ENCODE measurements at regions not wholly inside any gene's neighbourhood (a gene's known extent, or its start where the extent isn't known, plus 50 kb on each side); places are given as distances from the start of the nearest gene placed in this dataset.
"Not testable (repeated sequence)": the region's sequence is repeated elsewhere in the genome, so short reads cannot be mapped to it uniquely, and the experiment has no call there.

DNA sequence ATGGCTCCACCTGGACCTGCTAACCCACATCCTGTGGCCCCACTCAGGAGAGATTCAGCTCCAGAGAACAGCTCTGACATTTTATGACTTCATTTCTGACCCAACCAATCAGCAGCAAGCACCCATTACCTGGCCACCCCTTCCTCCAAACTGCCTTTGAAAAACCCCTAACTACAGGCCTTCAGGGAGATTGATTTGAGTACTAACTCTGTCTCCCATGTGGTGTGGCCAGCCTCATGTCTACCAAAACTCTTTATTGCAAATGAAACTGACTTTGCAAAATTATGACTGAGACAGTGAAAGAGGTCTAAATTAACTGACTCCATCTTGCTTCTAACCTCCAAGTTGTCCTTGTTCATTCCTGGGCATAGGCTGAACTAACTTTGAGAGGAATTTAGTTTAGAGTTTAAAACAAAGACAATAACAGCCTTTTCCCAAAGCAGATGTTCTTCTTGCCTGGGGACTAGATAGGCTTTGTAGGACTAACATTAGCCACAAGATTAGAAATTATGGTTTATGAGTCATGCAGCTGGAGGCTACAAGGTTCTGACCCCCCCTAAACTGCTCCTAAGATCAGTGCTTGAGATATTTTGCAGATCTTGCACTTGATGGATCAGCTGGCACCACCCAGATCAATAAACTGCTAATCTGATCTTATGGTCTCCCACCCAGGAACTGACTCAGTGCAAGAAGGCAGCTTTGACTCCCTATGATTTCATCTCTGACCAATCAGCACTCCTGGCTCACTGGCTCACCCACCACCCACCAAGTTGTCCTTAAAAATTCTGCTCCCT is 508.2 kb downstream of the RPIA start:
- not testable (repeated sequence) for DNase-seq (ENCODE audit: low read depth in 4 of 4, low spot score in 3 of 4)

DNA sequence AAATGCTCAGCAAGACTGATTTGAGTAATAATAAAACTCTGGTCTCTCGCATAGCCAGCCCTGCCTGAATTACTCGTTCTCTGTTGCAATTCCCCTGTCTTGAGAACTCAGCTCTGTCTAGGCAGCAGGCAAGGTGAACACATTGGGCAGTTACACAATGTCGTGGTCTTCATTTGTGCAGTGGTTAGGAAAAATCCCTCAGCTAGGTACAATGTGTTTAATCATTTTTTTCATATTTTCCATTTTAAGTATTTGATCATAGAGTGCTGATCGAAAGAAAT is 508.7 kb downstream of the RPIA start:
- not testable (repeated sequence) for DNase-seq (ENCODE audit: low read depth in 4 of 4, low spot score in 3 of 4)

- not testable (repeated sequence) for DNase-seq (ENCODE audit: low read depth in 4 of 4, low spot score in 3 of 4)
Measured at GRCh38 chr2:89202518-89202917, 511.0 kb downstream of the RPIA start.

DNA sequence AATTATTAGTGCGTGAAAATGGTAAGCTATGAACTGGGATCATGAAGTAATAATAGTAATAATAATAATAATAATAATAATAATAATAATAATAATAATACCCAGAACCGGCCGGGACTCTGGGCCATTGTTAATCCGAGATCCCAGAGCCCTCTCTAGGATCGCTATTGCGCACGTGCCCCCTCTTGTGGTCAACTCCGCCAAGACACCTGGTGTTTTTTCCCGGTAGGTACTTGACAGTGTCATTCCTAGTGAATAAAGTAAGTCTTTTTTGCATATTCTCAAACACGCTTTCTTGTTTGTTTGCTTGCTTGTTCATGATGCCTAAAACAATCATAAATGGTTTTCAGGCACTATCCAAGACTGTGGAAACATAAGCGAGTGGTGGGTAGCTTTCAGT is 513.7 kb downstream of the RPIA start:
- peak in 2 of 4 donors; percentile 1 for DNase-seq (ENCODE audit: low read depth in 4 of 4, low spot score in 3 of 4)

DNA sequence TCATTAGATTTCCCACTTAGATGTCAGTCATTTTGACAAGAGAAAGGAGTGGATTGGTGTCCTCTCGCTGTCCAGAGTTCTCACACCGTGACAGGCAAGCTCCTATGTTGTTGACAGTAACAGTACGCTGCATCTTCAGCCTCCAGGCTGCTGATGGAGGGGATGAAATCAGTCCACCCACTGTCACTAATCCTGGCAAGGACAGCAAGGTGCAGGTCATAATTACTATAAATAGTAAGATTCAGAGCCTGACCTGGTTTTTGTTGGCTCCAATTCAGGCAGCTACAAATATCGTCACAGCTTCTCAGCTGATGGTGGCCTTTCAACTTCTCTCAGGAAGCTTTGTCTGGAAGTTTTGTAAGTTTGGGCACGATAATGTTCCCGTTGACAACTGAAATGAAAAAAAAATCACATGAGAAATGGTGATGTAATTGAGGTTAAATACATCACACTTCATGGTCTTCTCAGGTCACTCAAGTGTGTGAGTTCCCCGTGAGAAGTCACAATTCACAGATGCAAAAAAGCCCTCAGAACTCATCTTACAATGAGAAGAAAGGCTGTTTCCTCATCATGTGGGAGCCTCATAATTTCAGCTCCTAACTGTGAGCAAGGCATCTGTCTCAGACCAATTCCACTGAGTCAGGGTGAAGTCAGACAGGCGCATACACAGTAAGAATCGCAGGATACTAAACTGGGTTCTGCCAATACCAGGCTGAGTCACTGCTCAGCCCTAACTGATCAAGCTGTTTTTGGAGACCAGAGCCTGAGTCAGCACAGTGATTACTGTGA is 516.9 kb downstream of the RPIA start:
- DNase-seq (ENCODE audit: low read depth in 4 of 4, low spot score in 3 of 4): not testable (repeated sequence)

GRCh38 chr2:89213151-89213550 is 521.7 kb downstream of the RPIA start:
- not testable (repeated sequence) for DNase-seq (ENCODE audit: low read depth in 4 of 4, low spot score in 3 of 4)

DNA sequence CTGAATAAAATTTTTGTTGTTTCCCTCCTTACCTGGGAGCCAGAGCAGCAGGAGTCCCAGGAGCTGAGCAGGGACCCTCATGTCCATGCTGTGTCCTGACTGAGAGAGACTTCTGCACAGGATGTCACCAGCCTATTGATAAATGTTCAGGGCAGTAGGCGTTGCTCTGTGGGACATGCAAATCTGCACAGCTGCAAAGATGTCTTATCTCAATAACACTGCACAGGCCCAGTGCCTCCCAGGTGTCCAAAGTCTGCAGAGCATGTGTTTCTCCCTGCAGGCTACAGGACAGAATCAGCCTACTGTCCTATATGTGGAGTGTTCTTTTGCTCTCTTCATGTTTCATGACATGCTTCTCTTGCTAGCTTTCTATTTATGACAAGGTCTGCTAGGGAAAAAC is 522.3 kb downstream of the RPIA start:
- not testable (repeated sequence) for DNase-seq (ENCODE audit: low read depth in 4 of 4, low spot score in 3 of 4)

DNA sequence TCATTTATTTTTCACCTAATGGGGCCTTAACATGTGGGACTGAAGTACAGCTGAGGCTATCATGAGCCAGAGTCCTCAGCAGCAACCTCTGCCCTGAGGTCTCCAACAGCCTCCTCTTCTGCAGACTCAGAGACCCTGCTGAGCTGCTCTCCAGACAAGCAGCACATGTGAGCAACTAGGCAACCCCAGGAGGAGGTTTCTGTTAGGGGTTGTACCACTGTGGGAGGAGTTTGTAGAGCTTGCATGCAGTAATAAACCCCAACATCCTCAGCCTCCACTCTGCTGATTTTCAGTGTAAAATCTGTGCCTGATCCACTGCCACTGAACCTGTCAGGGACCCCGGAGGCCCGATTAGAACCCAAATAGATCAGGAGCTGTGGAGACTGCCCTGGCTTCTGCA is 530.0 kb downstream of the RPIA start:
- not testable (repeated sequence) for DNase-seq (ENCODE audit: low read depth in 4 of 4, low spot score in 3 of 4)

GRCh38 chr2:89222063-89222732 is 530.7 kb downstream of the RPIA start:
- not testable (repeated sequence) for DNase-seq (ENCODE audit: low read depth in 4 of 4, low spot score in 3 of 4)

DNA sequence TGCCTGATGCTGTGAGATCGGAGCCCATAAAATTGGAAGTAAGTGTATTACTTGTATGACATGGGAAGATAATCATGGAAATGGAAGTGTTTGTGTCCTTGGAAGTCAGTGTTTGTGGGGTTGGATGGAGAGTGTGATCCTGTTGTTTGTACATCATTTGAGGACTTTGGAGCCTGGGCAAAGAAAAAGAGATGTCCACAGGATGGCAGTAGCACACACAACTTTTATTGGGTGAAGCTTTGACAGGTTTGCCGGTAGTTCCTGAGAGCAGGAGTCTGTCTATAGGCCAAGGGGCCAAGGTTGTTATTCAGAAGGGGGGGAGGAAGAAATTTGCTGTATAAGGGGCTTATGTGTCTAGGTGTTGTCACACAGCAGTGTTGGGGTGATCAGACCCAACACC is 533.3 kb downstream of the RPIA start:
- DNase-seq (ENCODE audit: low read depth in 4 of 4, low spot score in 3 of 4): not testable (repeated sequence)

- not testable (repeated sequence) for DNase-seq (ENCODE audit: low read depth in 4 of 4, low spot score in 3 of 4)
Measured at GRCh38 chr2:89229979-89230378, 538.5 kb downstream of the RPIA start.

- DNase-seq (ENCODE audit: low read depth in 4 of 4, low spot score in 3 of 4): not testable (repeated sequence)
Measured at GRCh38 chr2:89231241-89231640, 539.8 kb downstream of the RPIA start.

- DNase-seq (ENCODE audit: low read depth in 4 of 4, low spot score in 3 of 4): not testable (repeated sequence)
Measured at GRCh38 chr2:89233931-89234330, 542.5 kb downstream of the RPIA start.

GRCh38 chr2:89234818-89235466 is 543.5 kb downstream of the RPIA start:
- not testable (repeated sequence) for DNase-seq (ENCODE audit: low read depth in 4 of 4, low spot score in 3 of 4)

GRCh38 chr2:89236832-89237450 is 545.5 kb downstream of the RPIA start:
- DNase-seq (ENCODE audit: low read depth in 4 of 4, low spot score in 3 of 4): not testable (repeated sequence)

DNA sequence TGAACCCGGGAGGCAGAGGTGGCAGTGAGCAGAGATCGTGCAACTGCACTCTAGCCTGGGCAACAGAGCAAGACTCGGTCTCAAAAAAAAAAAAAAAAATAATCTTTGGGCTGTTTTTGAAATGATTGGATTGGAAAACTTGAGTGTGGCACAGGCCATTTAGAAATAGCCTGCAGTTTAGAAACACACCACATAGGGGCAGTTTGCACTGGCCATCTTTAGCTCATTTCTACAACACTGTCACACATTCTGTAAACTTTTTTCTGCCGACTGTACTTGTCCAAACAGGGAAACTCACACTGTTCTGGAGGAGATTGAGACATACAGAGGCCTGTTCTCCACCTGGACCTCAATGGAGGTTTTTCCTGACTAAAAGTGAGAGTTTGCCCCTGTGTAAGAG is 546.3 kb downstream of the RPIA start:
- DNase-seq (ENCODE audit: low read depth in 4 of 4, low spot score in 3 of 4): not testable (repeated sequence)

DNA sequence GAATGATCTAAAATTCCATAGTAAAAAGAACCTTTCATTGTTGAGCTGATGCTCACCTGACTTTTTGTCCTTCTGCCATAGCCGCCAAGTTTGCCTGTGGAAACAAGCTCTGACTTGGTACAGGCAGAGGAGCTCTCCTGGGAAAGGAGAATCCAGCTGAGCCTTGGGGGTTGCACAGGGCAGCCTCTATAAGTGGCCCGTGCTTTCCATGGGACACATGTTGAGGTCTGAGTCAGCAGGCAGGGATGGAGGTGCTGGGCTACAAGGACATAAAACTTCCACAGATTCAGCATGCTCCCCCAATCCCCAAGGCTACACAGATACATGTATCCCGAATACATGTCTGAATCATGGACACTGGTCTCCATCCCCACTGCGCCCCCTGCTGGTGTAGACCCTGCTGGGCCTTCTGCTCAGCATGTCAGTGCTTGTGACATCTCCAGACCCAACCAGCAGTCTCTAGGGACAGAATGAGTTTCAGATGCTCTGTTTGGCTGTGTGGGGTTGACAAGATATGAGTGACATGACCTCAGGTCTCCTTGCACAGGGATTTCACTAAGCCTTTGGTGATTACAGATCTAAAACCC is 551.7 kb downstream of the RPIA start:
- DNase-seq (ENCODE audit: low read depth in 4 of 4, low spot score in 3 of 4): not testable (repeated sequence)

GRCh38 chr2:89244407-89244806 is 552.9 kb downstream of the RPIA start:
- DNase-seq (ENCODE audit: low read depth in 4 of 4, low spot score in 3 of 4): not testable (repeated sequence)

DNA sequence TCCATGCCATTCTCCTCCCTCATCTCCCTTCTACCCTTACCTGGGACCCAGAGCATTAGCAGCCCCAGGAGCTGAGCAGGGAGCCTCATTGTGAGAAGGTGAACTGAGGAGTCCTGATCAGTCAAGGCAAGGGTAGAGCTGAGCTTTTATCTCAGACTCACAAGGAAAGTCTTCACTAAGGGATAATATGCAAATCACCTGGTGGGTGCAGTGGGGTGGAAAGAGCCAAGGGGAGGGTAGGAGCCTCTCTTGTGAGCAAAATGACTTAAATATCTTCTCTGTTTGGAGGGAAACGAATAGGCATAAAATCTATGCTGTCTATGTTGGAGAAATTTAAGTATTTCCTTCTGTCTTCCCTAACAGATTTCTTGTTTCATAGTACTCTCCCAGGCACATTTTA is 554.0 kb downstream of the RPIA start:
- DNase-seq (ENCODE audit: low read depth in 4 of 4, low spot score in 3 of 4): not testable (repeated sequence)

GRCh38 chr2:89246027-89246426 is 554.6 kb downstream of the RPIA start:
- DNase-seq (ENCODE audit: low read depth in 4 of 4, low spot score in 3 of 4): not testable (repeated sequence)

Data from left renal pelvis (tissue), 4 donors.